GM21528 (cell line): ENCODE measurements at regions not wholly inside any gene's neighbourhood (a gene's known extent, or its start where the extent isn't known, plus 50 kb on each side); places are given as distances from the start of the nearest gene placed in this dataset.
"Not testable (repeated sequence)": the region's sequence is repeated elsewhere in the genome, so short reads cannot be mapped to it uniquely, and the experiment has no call there.

Experiments
- ATAC-seq: cut with Tn5 transposase; IDR thresholded peaks from one replicate; pipeline ENCODE4 v1.9.1; 2021; ENCODE audit warnings: mild to moderate bottlenecking, moderate library complexity; ENCODE audit not compliant: unreplicated experiment, low FRiP score

- no peak for ATAC-seq
These were observed 76.6 kb upstream of the PMEPA1 start for GRCh38 chr20:57786304-57786932.

DNA sequence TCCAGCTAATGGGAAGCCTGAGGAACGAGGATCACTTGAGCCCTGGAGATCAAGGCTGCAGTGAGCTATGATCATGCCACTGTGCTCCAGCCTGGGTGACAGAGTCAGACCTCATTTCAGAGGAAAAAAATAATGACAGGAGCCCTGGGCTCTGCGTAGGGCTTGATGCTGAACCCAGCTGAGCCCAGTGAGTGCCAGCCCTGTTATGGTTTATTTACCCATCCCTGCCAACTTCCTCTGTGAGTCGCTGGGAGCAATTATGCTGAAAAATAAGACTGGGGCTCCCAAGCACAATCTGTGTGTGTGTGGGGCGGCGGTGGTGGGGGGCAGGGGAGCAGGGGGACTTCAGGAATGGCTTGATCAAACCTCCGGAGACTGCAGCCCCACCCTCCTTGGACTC lies 75.9 kb upstream of the PMEPA1 start:
- ATAC-seq, result no peak

DNA sequence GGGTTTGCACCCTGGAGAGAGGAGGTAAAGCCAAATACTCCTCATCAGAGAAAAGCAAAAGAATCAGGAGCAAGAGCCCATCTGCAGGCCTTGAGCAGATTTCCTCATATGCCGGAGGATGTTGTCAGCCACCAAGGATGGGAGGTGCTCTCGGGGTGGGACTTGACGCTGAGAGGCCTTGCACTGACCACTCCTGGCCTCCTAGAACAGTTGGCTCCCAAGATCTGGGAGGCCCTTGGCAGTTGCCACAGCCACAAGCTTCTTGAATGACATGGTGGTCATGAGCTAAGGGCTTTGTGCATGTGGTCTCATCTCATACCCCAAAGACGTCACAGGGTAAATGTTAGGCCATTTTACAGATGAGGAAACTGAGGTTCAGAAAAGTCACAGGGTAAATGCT lies 75.2 kb upstream of the PMEPA1 start:
- no peak for ATAC-seq

DNA sequence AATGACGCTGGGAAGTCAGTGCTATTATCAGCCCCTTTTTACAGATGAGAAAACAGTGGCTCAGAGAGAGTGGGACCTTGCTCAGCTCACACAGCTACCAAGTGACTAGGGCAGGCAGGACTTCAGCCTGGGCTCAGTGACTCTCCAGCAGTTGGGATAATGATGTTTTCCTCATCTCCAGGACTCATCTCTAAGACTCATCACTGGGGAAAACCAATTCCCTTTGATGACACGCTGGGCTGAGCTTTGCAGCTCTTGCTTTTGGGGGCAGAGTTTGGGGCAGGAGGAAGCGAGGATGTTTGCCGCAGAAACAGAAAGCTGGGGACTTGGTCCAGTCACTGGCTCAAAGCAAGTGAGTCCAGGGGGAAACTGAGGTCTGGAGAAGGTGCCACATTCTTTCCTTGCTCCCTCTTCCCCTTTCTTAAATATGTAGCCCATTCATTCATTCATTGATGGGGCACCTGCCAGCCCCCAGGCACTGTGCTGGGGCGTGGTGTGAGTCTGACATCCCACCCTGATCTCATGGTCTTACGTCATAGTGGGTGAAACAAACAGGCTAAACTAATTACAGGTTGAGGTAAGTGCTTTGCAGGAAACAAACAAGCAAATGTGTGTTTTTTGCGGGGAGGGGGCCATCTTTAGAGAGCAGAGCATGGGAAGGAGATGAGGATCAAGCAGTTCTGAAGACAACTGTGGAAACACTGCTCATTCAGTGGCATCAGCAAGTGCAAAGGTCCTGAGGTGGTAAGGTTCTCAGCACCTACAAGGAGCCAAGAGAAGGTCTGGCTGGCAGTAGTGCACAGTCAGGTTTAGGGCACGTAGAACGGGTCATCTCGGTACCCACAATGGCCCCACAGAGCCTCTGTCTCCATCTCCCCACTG lies 74.4 kb upstream of the PMEPA1 start:
- ATAC-seq, result no peak

- no peak for ATAC-seq
These were observed 73.4 kb upstream of the PMEPA1 start for GRCh38 chr20:57783196-57783595.

- ATAC-seq, result no peak
These were observed 72.8 kb upstream of the PMEPA1 start for GRCh38 chr20:57782631-57783041.

DNA sequence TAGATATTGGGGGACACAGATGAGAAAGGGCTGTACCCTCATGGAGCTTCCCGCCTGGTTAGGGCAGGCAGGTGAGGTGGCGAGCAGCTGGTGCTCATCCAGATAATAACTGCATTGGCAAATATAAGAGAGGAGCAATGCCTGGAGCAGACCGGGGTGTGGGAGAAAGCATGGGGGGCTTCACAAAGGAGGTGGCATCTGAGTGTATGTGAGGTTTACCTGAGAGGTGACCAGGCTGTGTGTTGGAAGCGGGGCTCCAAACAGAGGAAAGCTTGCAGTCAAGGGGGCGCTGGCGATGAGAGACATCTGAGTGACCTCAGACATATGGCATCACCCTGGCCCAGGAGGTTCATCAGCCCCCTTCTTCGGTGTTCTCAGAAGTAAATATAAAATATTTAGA lies 72.1 kb upstream of the PMEPA1 start:
- no peak for ATAC-seq

DNA sequence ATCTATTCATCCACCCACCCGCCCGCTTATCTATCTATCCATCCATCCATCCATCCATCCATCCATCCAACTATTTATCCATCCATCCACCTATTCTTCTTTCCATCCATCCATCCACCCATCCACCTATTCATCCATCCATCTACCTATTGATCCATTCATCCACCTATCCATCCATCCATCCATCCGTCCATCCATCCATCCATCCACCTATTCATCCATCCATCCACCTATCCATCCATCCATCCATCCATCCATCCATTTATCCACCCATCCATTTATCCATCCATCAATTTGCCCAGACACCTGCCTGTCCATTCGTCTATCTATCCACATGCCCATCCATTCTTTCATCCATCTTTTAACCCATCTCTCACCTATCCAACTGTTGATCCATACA lies 71.1 kb upstream of the PMEPA1 start:
- no peak for ATAC-seq

DNA sequence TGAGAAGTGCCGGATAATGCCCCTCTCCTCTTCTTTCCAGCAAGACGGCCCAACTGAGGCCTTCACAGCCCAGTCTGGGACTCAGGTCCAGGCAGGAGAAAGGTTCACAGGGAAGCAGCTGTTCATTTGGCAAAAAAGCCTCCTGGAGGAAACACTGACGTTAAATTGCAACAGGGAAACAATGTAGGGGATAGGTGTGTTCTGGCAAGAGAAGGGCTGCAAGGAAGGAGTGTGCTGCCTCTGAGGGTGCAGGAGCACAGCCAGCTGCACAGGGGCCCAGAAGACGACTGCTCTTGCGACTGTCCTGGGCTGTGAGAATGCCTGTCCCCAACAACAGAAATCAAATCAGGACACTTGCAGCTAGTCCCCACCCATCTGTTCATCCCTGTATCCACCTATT lies 70.6 kb upstream of the PMEPA1 start:
- no peak for ATAC-seq

- no peak for ATAC-seq
These were observed 69.7 kb upstream of the PMEPA1 start for GRCh38 chr20:57779401-57780003.

- ATAC-seq, result no peak
These were observed 68.1 kb upstream of the PMEPA1 start for GRCh38 chr20:57777911-57778310.

- no peak for ATAC-seq
These were observed 65.1 kb upstream of the PMEPA1 start for GRCh38 chr20:57774951-57775350.

- no peak for ATAC-seq
These were observed 64.5 kb upstream of the PMEPA1 start for GRCh38 chr20:57774111-57774880.

DNA sequence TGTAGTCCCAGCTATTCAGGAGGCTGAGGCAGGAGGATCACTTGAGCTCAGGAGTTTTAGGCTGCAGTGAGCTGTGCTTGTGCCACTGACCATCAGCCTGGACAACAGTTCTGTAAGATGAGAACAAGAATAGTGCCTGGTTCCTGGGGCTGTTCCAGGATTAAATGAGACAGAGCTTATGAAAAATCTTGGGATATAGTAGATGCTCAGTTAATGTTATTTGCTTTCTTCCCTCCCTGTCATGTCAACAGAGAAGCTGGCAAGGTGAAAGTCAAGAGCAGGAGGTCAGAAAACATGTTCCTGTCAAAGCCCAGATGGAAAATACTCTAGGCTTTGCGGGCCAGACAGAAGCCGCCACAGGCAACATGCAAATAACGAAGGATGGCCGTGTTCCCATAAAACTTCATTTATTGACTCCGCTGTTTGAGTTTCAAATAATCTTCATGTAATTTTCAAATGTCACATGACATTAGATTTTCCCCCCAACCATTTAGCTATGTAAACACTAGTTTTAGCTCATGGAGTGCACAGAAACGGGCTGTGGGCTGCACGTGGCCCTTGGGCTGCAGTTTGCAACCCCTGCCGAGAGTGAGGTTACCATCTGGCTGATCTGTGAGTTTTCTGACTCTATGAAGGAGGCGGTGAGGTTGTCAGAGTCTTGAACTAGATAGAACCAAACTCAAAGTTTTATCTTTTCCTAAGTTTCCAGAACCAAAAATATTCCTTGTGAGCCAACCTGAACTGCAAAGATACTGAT lies 63.4 kb upstream of the PMEPA1 start:
- no peak for ATAC-seq

- no peak for ATAC-seq
These were observed 62.6 kb upstream of the PMEPA1 start for GRCh38 chr20:57772349-57772964.

- ATAC-seq, result no peak
These were observed 61.3 kb upstream of the PMEPA1 start for GRCh38 chr20:57770852-57771720.

GRCh38 chr20:57770401-57770800 lies 60.6 kb upstream of the PMEPA1 start:
- ATAC-seq, result not testable (repeated sequence)

DNA sequence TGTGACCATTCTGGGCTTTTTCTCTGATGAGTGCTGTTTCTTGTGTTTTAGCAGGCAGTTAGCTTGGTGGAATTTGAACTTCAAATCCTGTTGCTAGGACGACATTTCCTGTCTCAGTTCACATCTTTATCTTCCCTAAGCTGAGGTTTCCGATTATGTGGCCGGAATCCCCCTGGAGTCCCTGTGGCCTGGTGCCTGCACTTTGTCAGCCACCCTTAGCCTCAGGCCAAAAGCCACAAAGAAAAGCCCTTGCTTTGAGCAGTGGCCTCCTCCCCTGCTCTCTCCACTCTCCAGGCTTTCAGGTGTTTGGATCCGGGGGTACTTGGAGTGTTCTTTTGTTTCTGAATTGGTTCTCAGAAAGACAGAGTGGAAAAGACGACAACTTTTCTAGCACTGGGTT lies 59.9 kb upstream of the PMEPA1 start:
- no peak for ATAC-seq

DNA sequence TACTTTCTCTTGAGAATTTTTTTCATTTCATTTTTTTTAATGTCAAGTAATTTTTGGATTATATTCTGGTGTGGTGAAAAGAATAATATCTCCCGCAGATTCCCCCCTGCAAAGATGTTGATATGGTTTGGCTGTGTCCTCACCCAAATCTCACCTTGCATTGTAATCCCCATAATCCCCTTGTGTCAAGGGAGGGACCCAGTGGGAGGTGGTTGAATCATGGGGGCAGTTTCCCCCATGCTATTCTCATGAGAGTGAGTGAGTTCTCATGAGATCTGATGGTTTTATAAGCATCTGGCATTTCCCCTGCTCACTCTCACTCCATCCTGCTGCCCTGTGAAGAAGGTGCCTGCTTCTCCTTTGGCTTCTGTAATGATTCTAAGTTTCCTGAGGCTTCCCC lies 58.7 kb upstream of the PMEPA1 start:
- no peak for ATAC-seq
